Ascending aorta (tissue), 2 donors: ENCODE measurements at regions not wholly inside any gene's neighbourhood (a gene's known extent, or its start where the extent isn't known, plus 50 kb on each side); places are given as distances from the start of the nearest gene placed in this dataset.

Experiments
- DNase-seq, 2 donors: peaks; one replicate each; pipeline ENCODE4 v3.0.0-alpha.2; 2019; ENCODE audit warnings: low spot score in 2 of 2
- H3K27ac ChIP-seq, 2 donors: fragments of 200-600 bp; sonication (generic); one replicate each; pipeline ENCODE4 v1.5.1; 2016 to 2017; ENCODE audit warnings: mild to moderate bottlenecking in 1 of 2
- H3K27me3 ChIP-seq: fragments of 200-600 bp; sonication (generic); one replicate; pipeline ENCODE4 v1.5.1; 2017
- H3K36me3 ChIP-seq, 2 donors: fragments of 200-600 bp; sonication (generic); one replicate each; pipeline ENCODE4 v1.5.1; 2016
- H3K4me1 ChIP-seq, 2 donors: fragments of 200-600 bp; sonication (generic); one replicate each; pipeline ENCODE4 v1.5.1; 2016 to 2017; ENCODE audit warnings: mild to moderate bottlenecking in 1 of 2
- H3K4me3 ChIP-seq, 2 donors: fragments of 200-600 bp; sonication (generic); one replicate each; pipeline ENCODE4 v1.5.1; 2016 to 2017; ENCODE audit warnings: mild to moderate bottlenecking in 1 of 2
- H3K9me3 ChIP-seq, 2 donors: fragments of 200-600 bp; sonication (generic); one replicate each; pipeline ENCODE4 v1.5.1; 2016
- intact Hi-C: fragments of 100-400 bp; cut with DNase I; formaldehyde crosslinking; loops from one replicate; pipeline ENCODE4 v1.15.1; 2023
- TF ChIP-seq, protein P1 (sequence below), 3 experiments: fragments of 200-600 bp in 2 of 3; fragments of 450-650 bp in 1 of 3; sonication (generic) in 2 of 3; IDR thresholded peaks; one replicate each; pipeline ENCODE4 v1.5.1; 2016 to 2019; ENCODE audit warnings: antibody characterized with exemption in 3 of 3, mild to moderate bottlenecking in 1 of 3, moderate library complexity in 1 of 3

DNA sequence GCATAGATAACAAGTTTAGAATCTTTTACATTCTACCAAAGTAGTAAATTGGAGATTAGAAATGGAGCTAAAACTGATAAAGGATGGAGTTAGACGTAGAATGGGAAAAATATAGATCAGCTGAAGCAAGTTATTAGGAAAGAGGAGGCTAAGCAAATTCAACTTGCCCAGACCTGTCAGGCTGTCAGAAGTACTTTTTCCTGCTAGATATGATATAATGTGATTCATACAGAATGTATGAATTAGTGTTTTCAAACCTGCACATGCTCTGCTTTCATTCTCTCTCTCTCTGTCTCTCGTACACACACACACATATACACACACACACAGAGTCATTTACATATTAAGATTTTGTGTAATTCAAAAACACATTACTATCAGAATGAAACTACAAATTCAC is 133.2 kb upstream of the HDGFL1 start:
- Histone ChIP-seq H3K9me3 (no peaks in the 10 kb centered on the region), H3K27ac (no peak overlapping the region), H3K27me3 (no peaks in the 10 kb centered on the region), H3K4me3 (no peak overlapping the region), H3K4me1 (no peaks in the 10 kb centered on the region), H3K36me3 (no peaks in the 10 kb centered on the region)
- no peak for DNase-seq
- intact Hi-C loops = no loop called here
- TF ChIP-seq, protein P1, sequence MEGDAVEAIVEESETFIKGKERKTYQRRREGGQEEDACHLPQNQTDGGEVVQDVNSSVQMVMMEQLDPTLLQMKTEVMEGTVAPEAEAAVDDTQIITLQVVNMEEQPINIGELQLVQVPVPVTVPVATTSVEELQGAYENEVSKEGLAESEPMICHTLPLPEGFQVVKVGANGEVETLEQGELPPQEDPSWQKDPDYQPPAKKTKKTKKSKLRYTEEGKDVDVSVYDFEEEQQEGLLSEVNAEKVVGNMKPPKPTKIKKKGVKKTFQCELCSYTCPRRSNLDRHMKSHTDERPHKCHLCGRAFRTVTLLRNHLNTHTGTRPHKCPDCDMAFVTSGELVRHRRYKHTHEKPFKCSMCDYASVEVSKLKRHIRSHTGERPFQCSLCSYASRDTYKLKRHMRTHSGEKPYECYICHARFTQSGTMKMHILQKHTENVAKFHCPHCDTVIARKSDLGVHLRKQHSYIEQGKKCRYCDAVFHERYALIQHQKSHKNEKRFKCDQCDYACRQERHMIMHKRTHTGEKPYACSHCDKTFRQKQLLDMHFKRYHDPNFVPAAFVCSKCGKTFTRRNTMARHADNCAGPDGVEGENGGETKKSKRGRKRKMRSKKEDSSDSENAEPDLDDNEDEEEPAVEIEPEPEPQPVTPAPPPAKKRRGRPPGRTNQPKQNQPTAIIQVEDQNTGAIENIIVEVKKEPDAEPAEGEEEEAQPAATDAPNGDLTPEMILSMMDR (IDR thresholded peaks at IDR 0.05) = no peak

DNA sequence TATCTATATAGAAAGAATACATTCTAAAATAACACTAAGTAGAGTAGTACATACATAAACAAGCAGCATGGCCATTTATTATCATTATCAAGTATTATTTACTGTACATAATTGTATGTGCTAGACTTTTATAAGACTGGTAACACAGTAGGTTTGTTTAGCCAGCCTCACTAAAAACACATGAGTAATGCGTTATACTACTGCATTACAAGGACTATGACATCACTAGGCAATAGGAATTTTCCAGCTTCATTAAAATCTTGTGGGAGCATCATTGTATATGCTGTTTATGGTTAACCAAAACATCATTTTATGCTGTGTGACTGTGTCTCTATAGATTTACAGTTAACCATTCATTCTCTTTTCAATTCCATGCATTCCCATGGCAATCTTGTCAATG is 131.7 kb upstream of the HDGFL1 start:
- no peak for DNase-seq
- H3K4me3 ChIP-seq = no peak overlapping the region
- no peak overlapping the region for H3K27ac ChIP-seq
- intact Hi-C loops = no loop called here
- H3K9me3 ChIP-seq = no peaks in the 10 kb centered on the region
- no peaks in the 10 kb centered on the region for H3K27me3 ChIP-seq
- TF ChIP-seq, protein P1 (IDR thresholded peaks at IDR 0.05) = no peak
- H3K36me3 ChIP-seq = no peaks in the 10 kb centered on the region
- H3K4me1 ChIP-seq = no peaks in the 10 kb centered on the region

DNA sequence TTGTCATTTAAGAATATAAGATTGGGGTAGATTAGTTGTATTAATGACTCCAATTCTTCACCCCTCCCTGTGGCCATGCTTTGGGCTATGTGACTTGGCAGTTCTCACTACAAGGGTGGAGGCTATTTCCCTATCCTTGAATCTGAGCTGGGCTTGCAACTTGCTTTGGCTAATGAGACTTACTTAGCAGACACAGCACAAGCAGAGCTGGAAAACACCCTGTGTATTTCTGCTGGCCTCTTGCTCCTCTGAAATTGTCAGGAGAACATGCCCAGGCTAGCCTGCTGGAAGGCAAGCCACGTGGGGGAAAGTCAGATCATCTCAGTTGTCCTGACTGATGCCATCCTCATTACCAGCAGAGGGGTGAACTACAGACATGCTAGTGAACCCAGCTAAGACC is 126.5 kb upstream of the HDGFL1 start:
- H3K4me3 ChIP-seq = no peak overlapping the region
- DNase-seq = no peak
- peaks cover 0 to 5% of the 10 kb centered on the region in 2 donors for H3K4me1 ChIP-seq
- H3K36me3 ChIP-seq = no peaks in the 10 kb centered on the region
- intact Hi-C loops = no loop called here
- H3K27me3 ChIP-seq = no peaks in the 10 kb centered on the region
- peak overlapping the region in 1 of 2 donors; percentile 10 for H3K27ac ChIP-seq
- no peaks in the 10 kb centered on the region for H3K9me3 ChIP-seq
- TF ChIP-seq, protein P1 (IDR thresholded peaks at IDR 0.05) = no peak

DNA sequence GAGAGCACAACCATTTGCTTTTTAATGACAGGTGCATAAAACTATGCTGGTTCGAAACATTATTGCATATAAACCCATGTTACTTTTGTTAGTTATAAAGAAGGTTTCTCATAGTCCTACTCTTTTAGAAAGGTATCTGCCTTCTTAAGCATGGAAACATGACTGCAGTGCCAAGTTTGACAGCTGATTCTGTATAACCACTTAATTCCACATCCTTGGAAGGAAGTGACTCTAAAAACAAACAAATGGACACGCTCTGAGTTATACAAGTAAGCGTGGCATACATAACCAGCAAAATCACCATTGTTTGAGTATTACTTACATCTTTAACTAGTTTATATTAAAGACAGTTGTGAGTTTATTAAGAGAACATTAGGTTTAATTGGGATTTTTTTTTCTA is 125.0 kb upstream of the HDGFL1 start:
- TF ChIP-seq, protein P1 (IDR thresholded peaks at IDR 0.05) = no peak

DNA sequence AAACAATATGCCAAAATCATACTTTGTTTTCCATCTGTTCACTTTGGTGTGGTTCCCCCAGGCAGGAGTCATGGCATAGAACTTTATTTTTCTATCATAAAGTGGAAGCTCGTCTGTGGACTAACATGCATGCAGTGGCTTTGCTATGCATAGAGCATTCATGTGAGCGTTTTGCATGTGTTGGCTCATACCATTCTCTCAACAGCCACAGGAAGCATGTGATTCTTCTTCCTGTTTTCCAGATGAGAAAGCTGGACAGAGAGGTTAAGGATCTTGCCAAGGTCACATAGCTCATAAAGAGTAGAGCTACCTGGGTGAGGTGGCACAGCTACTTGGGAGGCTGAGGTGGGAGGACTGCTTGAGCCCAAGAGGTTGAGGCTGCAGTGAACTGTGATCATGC is 123.4 kb upstream of the HDGFL1 start:
- intact Hi-C loops = no loop called here
- no peak for DNase-seq
- no peaks in the 10 kb centered on the region for H3K9me3 ChIP-seq
- H3K27ac ChIP-seq = no peak overlapping the region
- TF ChIP-seq, protein P1 (IDR thresholded peaks at IDR 0.05) = no peak
- H3K4me3 ChIP-seq = no peak overlapping the region
- H3K36me3 ChIP-seq = no peaks in the 10 kb centered on the region
- peaks cover 0 to 5% of the 10 kb centered on the region in 2 donors for H3K4me1 ChIP-seq
- no peaks in the 10 kb centered on the region for H3K27me3 ChIP-seq

More for the DNA sequence above, 125.0 kb upstream of the HDGFL1 start:
- Histone ChIP-seq H3K27me3 (no peaks in the 10 kb centered on the region), H3K9me3 (no peaks in the 10 kb centered on the region), H3K4me1 (peaks cover 0 to 5% of the 10 kb centered on the region in 2 donors), H3K36me3 (no peaks in the 10 kb centered on the region), H3K4me3 (no peak overlapping the region), H3K27ac (no peak overlapping the region)
- no peak for DNase-seq
- intact Hi-C loops = no loop called here
